Psoas muscle (tissue), 7 donors: ENCODE measurements at regions not wholly inside any gene's neighbourhood (a gene's known extent, or its start where the extent isn't known, plus 50 kb on each side); places are given as distances from the start of the nearest gene placed in this dataset.

Source experiments
- ATAC-seq, 4 donors: fragments of 200-7000 bp; cut with Tn5 transposase; one replicate each; pipeline ENCODE4 v1.9.1; 2020; ENCODE audit warnings: moderate library complexity in 3 of 4, mild to moderate bottlenecking in 2 of 4
- DNase-seq, 2 donors: peaks; one replicate each; pipeline ENCODE4 v3.0.0-alpha.2; 2020
- H3K27ac ChIP-seq: fragments of 200-600 bp; one replicate; pipeline ENCODE4 v1.8.0; 2022
- H3K27me3 ChIP-seq, 3 donors: fragments of 200-600 bp in 1 of 3; one replicate each; pipeline versions ENCODE4 v1.6.1 to v1.8.0; 2013 to 2022; ENCODE audit warnings: low read length in 2 of 3, mild to moderate bottlenecking in 2 of 3, moderate library complexity in 1 of 3; ENCODE audit not compliant: insufficient read depth in 3 of 3
- H3K36me3 ChIP-seq, 2 donors: fragments of 200-600 bp in 1 of 2; one replicate each; pipeline versions ENCODE4 v1.6.1 to v1.8.0; 2013 to 2022; ENCODE audit warnings: low read depth in 1 of 2, mild to moderate bottlenecking in 1 of 2, moderate library complexity in 1 of 2; ENCODE audit not compliant: insufficient read depth in 1 of 2
- H3K4me1 ChIP-seq: fragments of 200-600 bp; one replicate; pipeline ENCODE4 v1.8.0; 2022
- H3K4me3 ChIP-seq: fragments of 200-600 bp; one replicate; pipeline ENCODE4 v1.8.0; 2022; ENCODE audit warnings: mild to moderate bottlenecking
- H3K9me3 ChIP-seq: fragments of 200-600 bp; one replicate; pipeline ENCODE4 v1.8.0; 2022
- WGBS, 3 donors: extraction: QIAGEN DNeasy Blood & Tissue Kit; methylation state at CpG; one replicate each; pipeline versions ENCODE4 v1.1.6 to v1.1.7; 2013; 5-methylcytosine and 5-hydroxymethylcytosine counted together
- intact Hi-C, 2 donors: fragments of 100-400 bp; cut with DNase I; formaldehyde crosslinking; loops; one replicate each; pipeline versions ENCODE4 v1.11.0 to v1.14.2; 2022
- TF ChIP-seq, protein P1 (sequence below): fragments of 200-600 bp; IDR thresholded peaks from one replicate; pipeline ENCODE4 v1.8.0; 2022; ENCODE audit warnings: antibody characterized with exemption
- donor health status: healthy with polysubstance abuse.
- donor health status: DM: no; HTN: no; CAD: no; lungs with moderate emphysema.
- donor health status: Bipolar disorder and iron deficiency.
- donor health status: healthy.
- donor health status: DM: yes; HTN: yes; CAD: no.
- donor health status: DM: no; HTN: no; CAD: no.
- donor health status: DM: yes; HTN: yes; CAD: no.

- intact Hi-C loops, result no loop called here
- 67 to 81% (median 72%) methylated on average over 1 of the region's 1 CpG for WGBS, 3 donors
- H3K27ac ChIP-seq, result no peak overlapping the region
- H3K4me3 ChIP-seq, result no peak overlapping the region
- TF ChIP-seq, protein P1, sequence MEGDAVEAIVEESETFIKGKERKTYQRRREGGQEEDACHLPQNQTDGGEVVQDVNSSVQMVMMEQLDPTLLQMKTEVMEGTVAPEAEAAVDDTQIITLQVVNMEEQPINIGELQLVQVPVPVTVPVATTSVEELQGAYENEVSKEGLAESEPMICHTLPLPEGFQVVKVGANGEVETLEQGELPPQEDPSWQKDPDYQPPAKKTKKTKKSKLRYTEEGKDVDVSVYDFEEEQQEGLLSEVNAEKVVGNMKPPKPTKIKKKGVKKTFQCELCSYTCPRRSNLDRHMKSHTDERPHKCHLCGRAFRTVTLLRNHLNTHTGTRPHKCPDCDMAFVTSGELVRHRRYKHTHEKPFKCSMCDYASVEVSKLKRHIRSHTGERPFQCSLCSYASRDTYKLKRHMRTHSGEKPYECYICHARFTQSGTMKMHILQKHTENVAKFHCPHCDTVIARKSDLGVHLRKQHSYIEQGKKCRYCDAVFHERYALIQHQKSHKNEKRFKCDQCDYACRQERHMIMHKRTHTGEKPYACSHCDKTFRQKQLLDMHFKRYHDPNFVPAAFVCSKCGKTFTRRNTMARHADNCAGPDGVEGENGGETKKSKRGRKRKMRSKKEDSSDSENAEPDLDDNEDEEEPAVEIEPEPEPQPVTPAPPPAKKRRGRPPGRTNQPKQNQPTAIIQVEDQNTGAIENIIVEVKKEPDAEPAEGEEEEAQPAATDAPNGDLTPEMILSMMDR, result no peak
- H3K36me3 ChIP-seq, result no peaks in the 10 kb centered on the region
- no peaks in the 10 kb centered on the region for H3K27me3 ChIP-seq
- no peak for ATAC-seq
- no peaks in the 10 kb centered on the region for H3K4me1 ChIP-seq
- no peaks in the 10 kb centered on the region for H3K9me3 ChIP-seq
- DNase-seq, result no peak
Measured at GRCh38 chr13:33340631-33341030, 55.1 kb upstream of the STARD13 start.

- no peak for DNase-seq
- no peaks in the 10 kb centered on the region for H3K4me1 ChIP-seq
- H3K27me3 ChIP-seq, result no peaks in the 10 kb centered on the region
- H3K9me3 ChIP-seq, result no peaks in the 10 kb centered on the region
- no peak overlapping the region for H3K27ac ChIP-seq
- 65 to 90% (median 76%) methylated on average over 5 of the region's 5 CpGs for WGBS, 3 donors
- TF ChIP-seq, protein P1, result no peak
- intact Hi-C loops, result no loop called here
- no peak overlapping the region for H3K4me3 ChIP-seq
- no peak for ATAC-seq
- no peaks in the 10 kb centered on the region for H3K36me3 ChIP-seq
Measured at GRCh38 chr13:33341861-33342452, 56.4 kb upstream of the STARD13 start.

GRCh38 chr13:33345842-33346241 lies 60.3 kb upstream of the STARD13 start:
- TF ChIP-seq, protein P1, result no peak
- WGBS, 3 donors, result 46 to 70% (median 51%) methylated on average over 2 of the region's 2 CpGs
- Histone ChIP-seq H3K4me1 (no peaks in the 10 kb centered on the region), H3K27ac (no peak overlapping the region), H3K4me3 (no peak overlapping the region), H3K36me3 (no peaks in the 10 kb centered on the region), H3K9me3 (no peaks in the 10 kb centered on the region), H3K27me3 (no peaks in the 10 kb centered on the region)
- ATAC-seq (peak in 1 of 4 donors; percentile 48), DNase-seq (no peak)
- intact Hi-C loops, result no loop called here

GRCh38 chr13:33347861-33348260 lies 62.3 kb upstream of the STARD13 start:
- H3K9me3 ChIP-seq, result no peaks in the 10 kb centered on the region
- no peaks in the 10 kb centered on the region for H3K36me3 ChIP-seq
- DNase-seq, result no peak
- H3K4me3 ChIP-seq, result no peak overlapping the region
- no peak for ATAC-seq
- TF ChIP-seq, protein P1, result no peak
- 60 to 90% (median 64%) methylated on average over 4 of the region's 4 CpGs for WGBS, 3 donors
- no peaks in the 10 kb centered on the region for H3K27me3 ChIP-seq
- intact Hi-C loops, result no loop called here
- no peak overlapping the region for H3K27ac ChIP-seq
- H3K4me1 ChIP-seq, result peaks cover 12% of the 10 kb centered on the region

DNA sequence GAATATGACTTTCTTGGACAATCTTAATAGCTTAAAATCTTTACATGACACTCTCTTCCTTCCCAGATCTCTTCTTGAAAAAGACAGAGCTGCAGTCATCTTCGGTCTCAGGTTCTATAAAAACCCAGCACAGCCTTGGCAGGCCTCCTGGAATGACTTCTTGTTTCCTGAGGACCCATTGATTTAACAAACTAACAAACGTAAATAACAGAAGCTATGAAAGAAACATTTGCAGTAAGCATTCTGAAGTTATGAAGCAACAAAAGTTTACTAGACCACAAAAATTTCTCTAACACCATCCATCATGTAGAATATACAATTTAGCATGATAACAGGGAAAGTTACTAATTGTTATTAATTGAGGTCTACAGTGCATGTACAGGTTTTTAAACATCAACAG lies 62.8 kb upstream of the STARD13 start:
- 50 to 65% (median 59%) methylated on average over 2 of the region's 2 CpGs for WGBS, 3 donors

More for the DNA sequence above, 62.8 kb upstream of the STARD13 start:
- Histone ChIP-seq H3K4me3 (no peak overlapping the region), H3K27ac (no peak overlapping the region), H3K36me3 (no peaks in the 10 kb centered on the region), H3K27me3 (no peaks in the 10 kb centered on the region), H3K4me1 (peaks cover 17% of the 10 kb centered on the region), H3K9me3 (no peaks in the 10 kb centered on the region)
- TF ChIP-seq, protein P1, result no peak
- ATAC-seq, result no peak
- intact Hi-C loops, result no loop called here
- no peak for DNase-seq
